Prostate gland (tissue), 2 donors: ENCODE measurements at regions not wholly inside any gene's neighbourhood (a gene's known extent, or its start where the extent isn't known, plus 50 kb on each side); places are given as distances from the start of the nearest gene placed in this dataset.

Experiments
- CTCF ChIP-seq, 4 experiments: fragments of 200-600 bp in 2 of 4; fragments of 450-650 bp in 2 of 4; sonication (generic) in 2 of 4; IDR thresholded peaks; 1 replicate in 3 of 4; 2 replicates in 1 of 4; pipeline ENCODE4 v1.5.1; 2016 to 2019; ENCODE audit warnings: antibody characterized with exemption in 4 of 4, mild to moderate bottlenecking in 2 of 4, moderate library complexity in 2 of 4
- POLR2AphosphoS5 ChIP-seq: sonication (generic); formaldehyde crosslinking; IDR thresholded peaks from one replicate; pipeline ENCODE4 v1.6.1; 2017; ENCODE audit warnings: antibody characterized with exemption

DNA sequence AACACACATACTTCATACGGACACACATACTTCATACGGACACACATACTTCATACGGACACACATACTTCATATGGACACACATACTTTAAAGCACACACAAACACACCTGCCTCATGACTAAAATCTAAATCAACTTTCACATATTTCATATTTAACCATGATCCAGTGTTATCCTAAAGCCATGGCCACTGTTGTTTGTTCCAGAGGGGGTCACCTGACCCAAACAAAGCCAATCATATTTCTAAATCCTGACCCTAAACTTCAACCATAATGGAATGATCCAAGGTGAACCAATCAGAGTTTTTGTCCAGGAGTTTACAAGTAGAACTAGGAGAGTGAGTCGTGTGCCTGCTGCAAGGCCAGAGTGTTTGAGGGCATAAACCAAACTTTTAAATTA lies 97.2 kb upstream of the KIT start:
- TF ChIP-seq POLR2AphosphoS5 (no peak), CTCF (IDR thresholded peaks at IDR 0.05) (no peak)
